ENCODE measurements at regions not wholly inside any gene's neighbourhood (a gene's known extent, or its start where the extent isn't known, plus 50 kb on each side); places are given as distances from the start of the nearest gene placed in this dataset.

DNA sequence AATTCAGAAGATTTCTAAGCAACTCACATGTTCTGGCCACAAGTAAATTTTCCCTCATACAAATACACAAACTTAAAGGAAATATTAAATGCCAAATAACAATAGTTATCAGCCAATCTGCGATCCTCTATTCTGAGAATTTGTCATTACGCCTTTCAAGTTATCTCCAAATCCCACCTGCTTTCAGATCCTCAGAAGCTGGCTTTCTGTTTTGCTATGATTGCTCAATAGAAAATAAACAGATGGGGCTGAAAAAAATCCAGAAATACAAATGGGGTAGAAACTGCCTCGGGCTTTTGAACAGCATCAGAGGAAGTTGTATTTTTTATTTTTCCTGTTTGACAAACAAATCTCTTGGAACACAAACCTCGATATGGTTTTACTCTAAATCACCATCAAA lies 74.0 kb upstream of the CNTN4 start:
- no peak for TF ChIP-seq POLR2A (IDR thresholded peaks at IDR 0.05)
- TF ChIP-seq CTCF (IDR thresholded peaks at IDR 0.05): no peak

All from right lobe of liver (tissue), 4 donors.